H1 (cell line): ENCODE measurements at regions not wholly inside any gene's neighbourhood (a gene's known extent, or its start where the extent isn't known, plus 50 kb on each side); places are given as distances from the start of the nearest gene placed in this dataset.

Source experiments
- EZH2 ChIP-seq: fragments of 200-600 bp; sonication (generic); IDR thresholded peaks from 2 replicates; pipeline ENCODE4 v1.7.1; 2012; ENCODE audit warnings: low read depth, mild to moderate bottlenecking, moderate library complexity, low read length, inconsistent platforms; ENCODE audit not compliant: severe bottlenecking
- TF ChIP-seq, protein P1 (sequence below), 3 experiments: IDR thresholded peaks; 1 replicate in 2 of 3; 2 replicates in 1 of 3; pipeline versions ENCODE4 v1.5.1 to v1.6.1; 2011; ENCODE audit warnings: low read length in 3 of 3, mild to moderate bottlenecking in 3 of 3, inconsistent platforms in 2 of 3, low read depth in 1 of 3, moderate library complexity in 1 of 3; ENCODE audit not compliant: insufficient read depth in 1 of 3; ENCODE audit errors: control extremely low read depth in 1 of 3
- TF ChIP-seq, protein P2 (sequence below): IDR thresholded peaks from 2 replicates; pipeline ENCODE4 v1.6.1; 2011; ENCODE audit warnings: low read depth, mild to moderate bottlenecking, low read length; ENCODE audit not compliant: insufficient read depth

DNA sequence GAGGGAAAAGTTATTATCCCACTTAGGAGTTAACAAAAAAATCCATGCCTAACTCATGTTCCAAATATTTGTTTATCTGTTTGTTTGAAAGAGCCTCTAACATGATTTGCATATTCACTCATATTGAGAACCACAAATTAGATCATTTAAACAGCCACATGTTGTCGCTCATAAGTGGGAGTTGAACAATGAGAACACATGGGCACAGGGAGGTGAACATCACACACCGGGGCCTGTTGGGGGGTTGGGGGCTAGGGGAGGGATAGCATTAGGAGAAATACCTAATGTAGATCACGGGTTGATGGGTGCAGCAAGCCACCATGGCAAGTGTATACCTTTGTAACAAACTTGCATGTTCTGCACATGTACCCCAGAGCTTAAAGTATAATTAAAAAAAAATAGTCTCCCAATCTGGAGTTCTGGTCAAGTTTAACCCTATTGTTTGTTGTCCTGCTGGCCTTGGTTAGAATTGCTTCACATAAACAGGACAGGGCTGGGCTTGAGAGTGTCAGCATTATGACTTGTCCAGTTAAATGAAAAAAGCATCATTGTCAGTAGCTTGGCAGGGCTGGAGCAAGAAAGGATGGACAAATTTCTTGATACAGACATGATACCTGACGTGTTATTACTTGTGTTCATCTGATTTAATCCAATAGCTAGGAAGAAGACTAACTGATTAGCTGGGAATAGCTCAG is 57.8 kb upstream of the PSMA1 start (continued):
- TF ChIP-seq, protein P1, sequence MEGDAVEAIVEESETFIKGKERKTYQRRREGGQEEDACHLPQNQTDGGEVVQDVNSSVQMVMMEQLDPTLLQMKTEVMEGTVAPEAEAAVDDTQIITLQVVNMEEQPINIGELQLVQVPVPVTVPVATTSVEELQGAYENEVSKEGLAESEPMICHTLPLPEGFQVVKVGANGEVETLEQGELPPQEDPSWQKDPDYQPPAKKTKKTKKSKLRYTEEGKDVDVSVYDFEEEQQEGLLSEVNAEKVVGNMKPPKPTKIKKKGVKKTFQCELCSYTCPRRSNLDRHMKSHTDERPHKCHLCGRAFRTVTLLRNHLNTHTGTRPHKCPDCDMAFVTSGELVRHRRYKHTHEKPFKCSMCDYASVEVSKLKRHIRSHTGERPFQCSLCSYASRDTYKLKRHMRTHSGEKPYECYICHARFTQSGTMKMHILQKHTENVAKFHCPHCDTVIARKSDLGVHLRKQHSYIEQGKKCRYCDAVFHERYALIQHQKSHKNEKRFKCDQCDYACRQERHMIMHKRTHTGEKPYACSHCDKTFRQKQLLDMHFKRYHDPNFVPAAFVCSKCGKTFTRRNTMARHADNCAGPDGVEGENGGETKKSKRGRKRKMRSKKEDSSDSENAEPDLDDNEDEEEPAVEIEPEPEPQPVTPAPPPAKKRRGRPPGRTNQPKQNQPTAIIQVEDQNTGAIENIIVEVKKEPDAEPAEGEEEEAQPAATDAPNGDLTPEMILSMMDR (IDR thresholded peaks at IDR 0.05; ENCODE audit: control extremely low read depth in 1 of 3, insufficient read depth in 1 of 3, low read depth in 1 of 3, low read length in 3 of 3) = no peak
- no peak for TF ChIP-seq EZH2
- TF ChIP-seq, protein P2, sequence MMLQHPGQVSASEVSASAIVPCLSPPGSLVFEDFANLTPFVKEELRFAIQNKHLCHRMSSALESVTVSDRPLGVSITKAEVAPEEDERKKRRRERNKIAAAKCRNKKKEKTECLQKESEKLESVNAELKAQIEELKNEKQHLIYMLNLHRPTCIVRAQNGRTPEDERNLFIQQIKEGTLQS = no peak
